GM18498 (cell line): ENCODE measurements at regions not wholly inside any gene's neighbourhood (a gene's known extent, or its start where the extent isn't known, plus 50 kb on each side); places are given as distances from the start of the nearest gene placed in this dataset.
"Not testable (repeated sequence)": the region's sequence is repeated elsewhere in the genome, so short reads cannot be mapped to it uniquely, and the experiment has no call there.

Experiments
- ATAC-seq: cut with Tn5 transposase; IDR thresholded peaks from one replicate; pipeline ENCODE4 v1.9.1; 2021; ENCODE audit warnings: mild to moderate bottlenecking, moderate library complexity; ENCODE audit not compliant: unreplicated experiment

DNA sequence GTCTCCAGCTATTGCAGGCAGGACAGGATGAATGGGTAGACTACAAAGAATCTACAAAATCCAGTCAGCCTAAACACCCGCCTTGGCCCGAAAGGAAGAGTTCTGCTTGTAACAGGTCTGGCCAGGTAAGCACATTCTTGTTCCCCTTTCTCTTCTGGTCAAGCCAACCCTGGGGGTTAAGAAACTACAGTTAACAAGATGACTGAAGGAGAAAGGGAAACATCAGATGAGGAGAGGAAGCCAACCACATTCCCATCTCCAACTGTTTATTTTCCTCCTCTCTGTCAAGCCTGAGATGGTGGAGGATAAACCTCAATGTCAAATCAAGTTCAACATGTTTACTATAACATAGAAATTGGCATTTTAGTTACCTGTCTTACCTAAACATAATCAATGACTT, 198.9 kb downstream of the IPMK start:
- ATAC-seq, result no peak

DNA sequence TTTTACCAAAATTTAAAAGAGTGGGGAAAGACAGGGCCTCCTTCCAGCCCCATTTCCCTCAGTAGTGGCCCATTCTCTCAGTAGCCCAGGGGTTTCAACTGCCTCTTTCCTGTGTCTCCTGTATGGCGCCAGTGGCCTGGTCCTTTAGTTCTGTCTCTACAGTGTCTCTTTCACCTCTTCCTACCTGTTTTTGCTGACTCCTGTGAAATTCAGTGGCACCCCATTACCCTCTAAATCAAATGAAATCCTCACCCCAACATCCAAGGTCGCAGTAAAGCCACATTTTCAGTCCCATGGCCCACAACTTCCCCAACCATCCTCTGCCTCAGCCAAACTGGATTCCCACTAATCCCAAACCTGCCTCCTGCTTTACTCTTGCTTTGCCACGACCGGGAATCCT, 200.7 kb downstream of the IPMK start:
- no peak for ATAC-seq

DNA sequence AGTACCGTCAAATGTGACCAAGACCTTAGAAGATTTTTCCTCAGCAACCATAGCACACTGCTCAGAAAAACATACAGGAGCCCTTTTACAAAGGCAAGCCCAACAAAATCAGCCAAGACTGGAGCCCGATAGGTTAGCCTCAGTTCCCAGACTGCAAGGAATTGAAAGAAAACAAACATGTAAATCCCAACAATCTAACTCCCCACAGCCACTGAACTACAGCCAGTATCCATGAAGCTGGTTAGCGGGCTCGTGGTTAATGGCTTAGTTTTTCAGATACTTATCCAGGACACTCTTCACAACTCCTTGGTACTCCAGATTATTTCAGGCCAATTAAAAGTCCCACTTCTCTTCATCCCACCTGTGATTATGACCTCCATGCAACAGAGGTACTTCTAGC, 201.6 kb downstream of the IPMK start:
- no peak for ATAC-seq

DNA sequence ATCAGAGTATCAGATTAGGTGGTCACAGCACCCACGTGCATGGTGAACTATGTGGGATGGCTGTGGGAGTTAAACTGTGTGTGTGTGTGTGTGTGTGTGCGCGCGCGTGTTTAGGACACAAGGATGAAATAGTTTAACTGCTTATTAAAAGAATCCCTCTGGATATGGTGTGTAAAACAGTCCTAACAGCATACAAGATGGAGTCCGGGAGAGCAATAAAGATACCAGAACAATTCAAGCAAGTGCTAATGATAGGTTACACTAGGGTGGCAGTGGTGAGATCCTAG, 202.2 kb downstream of the IPMK start:
- ATAC-seq, result no peak

DNA sequence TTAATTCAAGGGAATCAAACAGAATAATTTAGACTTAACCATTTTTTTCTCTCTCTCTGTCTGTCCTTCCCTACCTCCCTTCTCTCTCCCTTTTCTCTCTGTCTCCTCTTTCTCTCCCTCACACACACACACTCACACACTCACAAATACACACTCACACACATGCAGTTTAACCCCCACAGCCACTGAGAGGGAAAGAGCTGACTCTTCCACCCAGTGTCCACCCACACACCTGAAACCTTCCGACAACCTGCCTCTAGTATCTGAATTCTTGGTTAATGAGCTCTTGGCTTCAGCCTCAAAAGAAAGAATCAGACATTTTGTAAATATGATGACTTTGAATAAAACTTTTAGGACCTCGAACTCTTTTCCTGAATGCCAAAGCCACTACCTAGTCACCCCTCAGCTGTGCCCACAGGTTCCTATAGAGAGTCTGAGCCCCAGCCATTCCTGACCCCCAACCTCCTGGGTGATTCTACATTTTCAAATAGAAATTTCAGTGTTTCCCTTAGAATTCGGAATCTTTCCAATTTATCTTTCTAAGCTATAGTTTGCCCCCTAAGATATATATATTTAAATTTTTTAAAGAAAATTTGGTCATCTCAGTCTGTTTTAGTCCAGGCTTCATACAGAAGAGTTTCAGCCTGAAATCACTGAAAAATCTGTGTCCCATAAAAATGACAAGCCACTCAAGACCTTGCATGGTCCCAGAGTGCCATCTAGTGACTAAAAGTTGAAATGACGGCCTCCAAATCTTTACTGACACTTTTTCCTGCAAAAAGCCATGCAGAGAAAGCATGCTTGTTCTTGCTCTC, 202.8 kb downstream of the IPMK start:
- ATAC-seq, result no peak

DNA sequence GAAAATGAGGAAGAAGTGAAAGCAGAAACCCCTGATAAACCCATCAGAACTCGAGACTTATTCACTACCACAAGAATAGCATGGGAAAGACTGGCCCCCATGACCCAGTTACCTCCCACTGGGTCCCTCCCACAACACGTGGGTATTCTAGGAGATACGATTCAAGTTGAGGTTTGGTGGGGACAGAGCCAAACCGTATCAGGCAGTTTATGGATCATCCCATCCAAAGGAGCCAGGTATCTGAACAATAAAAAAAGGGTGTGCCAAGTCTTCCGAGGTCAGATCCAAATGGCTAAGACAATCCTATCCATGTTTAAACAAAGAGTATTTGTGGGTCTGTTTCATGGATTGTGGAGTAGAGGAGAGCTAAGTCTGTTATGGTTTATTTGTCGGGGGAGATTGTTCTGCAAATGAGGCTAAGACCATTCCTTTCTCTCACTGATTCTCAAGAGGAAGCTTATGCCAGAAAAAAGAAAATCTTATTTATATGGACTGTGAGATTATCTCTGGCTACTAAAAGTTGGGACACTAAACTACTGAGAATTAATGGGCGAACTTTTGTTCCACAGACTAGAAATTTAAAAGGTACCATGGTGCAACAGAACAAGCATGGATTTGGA, 203.7 kb downstream of the IPMK start:
- ATAC-seq, result no peak

DNA sequence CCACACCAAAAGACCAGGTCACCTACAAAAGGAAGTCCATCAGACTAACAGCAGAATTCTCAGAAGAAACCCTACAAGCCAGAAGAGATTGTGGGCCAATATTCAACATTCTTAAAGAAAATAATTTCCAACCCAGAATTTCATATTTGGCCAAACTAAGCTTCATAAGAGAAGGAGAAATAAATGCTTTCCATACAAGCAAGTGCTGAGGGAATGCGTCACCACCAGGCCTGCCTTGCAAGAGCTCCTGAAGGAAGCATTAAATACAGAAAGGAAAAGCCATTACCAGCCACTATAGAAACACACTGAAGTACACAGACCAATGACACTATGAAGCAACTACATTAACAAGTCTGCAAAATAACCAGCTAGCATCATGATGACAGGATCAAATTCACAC, 209.0 kb downstream of the IPMK start:
- ATAC-seq, result not testable (repeated sequence)

DNA sequence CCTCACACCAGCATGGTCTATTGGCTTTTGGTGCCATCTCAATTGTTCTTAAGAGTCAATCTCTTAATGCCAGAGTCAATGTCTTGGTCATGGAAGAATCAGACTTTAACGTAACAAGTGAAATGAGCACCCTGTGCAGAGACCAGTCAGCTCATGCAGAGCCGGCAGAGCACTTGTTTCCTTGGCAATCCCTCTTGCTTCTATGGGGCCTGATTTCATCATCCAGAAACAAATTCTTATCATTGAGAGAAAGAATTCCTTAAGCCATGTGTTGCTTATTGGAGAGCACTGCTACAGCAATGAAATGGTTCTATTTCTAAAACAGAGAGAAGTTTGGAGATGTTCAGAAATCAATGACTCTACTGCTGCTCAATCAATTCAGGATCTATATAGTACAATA, 212.8 kb downstream of the IPMK start:
- no peak for ATAC-seq

DNA sequence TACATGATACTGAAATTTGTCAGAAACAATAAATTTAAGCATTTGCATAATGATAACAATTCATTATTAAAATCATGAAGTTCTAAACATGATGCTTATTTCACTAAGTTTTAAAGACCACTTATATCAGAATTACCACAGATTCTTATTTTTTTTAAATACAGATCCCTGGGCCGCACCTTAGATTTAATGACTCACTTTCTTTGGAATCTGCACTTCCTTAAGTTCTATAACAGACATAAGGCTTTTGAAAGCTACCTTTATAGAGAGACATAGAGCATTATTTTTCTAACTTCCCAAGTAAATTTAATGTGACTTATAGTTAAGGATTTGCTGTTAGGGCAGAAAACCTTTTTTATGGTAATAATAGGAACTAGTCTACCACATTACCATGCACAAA, 214.9 kb downstream of the IPMK start:
- ATAC-seq, result no peak

DNA sequence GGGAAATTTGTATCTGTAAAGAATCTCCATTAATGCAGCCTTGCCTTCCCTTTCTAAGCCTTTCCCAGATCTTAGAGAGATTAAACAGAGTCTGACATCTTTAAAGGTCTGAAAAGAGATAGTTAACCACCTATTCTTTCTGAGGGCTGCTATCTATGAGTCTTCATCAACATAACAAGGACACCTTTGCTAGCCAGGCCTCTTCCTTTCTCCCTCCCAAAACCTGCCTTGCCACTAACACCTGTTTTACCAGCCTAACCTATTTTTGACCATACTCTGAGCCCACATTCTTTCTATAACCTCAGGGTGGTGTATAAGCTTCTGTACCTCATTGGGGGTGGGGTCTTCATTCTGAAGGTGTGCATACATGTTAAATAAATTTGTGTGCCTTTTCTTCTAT, 217.1 kb downstream of the IPMK start:
- ATAC-seq, result no peak

DNA sequence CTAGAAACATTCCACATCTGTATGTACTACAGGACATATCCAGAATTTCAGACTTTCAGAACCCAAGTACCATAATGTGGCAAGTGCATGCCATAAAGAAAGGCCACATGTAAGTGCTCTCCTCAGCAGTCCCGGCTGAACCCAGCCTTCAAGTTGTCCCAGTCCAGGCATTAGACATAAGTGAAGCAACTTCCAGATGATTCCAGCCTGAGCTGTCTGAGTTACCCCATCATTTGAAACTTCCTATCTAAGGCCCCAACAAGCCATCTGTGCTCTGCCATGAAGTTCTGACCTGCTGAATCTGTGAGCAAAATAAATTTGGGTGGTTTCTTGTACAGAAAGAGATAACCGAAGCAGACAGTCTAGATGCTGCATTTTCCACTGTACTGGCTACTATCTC, 218.8 kb downstream of the IPMK start:
- ATAC-seq, result no peak

DNA sequence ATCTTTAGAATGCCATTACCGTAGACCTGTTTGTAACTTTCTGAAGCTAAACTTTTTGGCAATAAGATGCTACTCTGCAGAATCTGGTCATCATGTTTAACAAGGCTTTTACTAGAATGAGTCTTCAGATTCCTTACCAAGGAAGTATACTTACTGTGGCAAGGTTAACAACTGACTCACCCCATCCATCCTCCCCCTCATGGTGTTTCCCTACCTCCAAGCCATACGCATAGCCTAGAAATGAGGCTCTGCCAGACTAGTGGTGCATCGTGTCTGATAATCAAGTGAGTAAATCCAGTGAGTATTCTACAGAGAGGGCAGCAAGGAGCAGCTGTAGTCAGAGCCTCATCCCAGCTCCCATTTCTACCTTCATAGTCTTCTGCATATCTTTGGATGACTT, 223.6 kb downstream of the IPMK start:
- no peak for ATAC-seq

DNA sequence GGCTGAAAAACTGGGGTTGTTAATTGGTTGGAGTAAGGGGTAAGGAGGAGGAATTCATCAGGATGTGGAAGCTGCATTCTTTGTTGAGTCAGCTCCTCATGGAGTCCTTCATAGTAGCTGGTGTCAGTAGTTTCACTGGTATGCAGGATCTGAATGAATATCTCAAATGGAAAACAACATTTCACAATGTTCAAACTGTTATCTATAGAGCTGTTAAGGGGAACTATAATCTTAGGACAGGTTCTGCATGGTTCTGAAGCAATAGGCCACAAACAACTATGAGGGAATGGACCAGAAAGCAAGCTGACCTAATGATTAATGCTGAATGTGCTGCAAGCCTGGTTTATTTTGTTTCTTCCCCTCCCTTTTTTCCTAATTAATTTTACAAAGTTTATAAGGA, 225.8 kb downstream of the IPMK start:
- ATAC-seq, result no peak

DNA sequence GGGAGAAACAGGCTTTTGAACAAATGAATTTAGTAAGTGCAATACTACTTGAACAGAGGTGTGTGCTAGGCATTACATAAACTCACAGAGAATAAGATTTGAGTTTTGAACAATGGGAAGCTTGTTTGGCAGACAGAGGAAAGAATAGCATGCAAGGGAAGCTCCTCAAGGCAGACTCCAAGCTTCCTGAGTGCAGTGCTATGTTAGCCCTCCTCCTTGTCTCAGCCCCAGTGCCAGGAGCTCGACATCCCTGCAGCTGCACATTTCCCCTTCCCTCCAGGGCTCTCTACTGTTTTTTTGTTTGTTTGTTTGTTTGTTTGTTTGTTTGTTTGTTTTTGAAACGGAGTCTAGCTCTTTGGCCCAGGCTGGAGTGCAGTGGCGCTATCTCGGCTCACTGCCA, 237.5 kb downstream of the IPMK start:
- ATAC-seq, result no peak

DNA sequence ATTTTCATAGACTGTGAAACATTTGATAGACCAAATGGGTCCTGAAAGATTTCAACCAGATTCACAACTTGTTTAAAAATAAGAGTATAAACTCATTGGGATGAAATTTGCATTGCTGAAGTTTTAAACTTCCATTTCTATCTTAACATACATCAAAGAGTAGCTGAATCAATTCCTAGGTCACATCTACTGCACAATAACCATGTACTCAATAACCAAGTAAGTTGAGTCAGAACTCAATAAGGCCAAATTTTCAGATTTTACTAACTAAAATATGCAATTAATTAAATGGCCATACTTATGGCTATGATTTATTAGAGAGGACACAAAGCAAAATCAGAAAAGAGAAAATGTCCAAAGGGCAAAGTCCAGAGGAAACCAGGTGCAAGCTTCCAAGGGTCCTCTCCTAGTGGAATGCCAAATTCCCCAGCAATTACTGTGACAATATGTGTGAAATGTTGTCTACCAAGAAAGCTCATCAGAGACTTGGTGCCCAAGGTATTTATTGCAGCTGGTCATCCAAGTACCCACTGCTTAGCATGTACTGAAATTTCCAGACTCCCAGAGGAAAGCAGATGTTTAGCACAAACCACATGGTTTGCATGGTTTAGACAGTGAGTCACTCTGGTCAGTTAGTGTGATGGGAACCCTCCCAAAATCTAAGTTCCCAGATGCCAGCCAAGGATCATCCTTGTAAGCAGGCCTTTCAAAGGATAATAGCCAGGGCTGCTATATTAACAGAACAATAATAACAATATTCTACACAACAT, 238.9 kb downstream of the IPMK start:
- ATAC-seq, result no peak

DNA sequence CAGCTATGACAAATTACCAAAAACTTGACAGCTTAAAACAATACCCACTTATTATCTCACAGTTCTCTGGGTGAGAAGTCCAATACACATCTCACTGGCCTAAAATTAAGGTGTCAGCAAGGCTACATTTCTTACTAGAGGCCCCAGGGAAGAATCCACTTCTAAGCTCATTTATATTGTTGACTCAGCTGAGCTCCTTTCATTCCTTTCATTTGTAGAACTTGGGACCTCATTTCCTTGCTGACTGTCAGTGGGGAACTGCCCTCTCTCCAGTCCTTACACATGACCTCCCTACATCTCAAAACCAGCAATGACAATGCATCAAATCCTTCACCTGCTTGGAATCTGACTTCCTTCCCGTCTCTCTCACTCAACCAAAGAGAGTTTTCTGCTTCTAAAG, 240.3 kb downstream of the IPMK start:
- no peak for ATAC-seq

DNA sequence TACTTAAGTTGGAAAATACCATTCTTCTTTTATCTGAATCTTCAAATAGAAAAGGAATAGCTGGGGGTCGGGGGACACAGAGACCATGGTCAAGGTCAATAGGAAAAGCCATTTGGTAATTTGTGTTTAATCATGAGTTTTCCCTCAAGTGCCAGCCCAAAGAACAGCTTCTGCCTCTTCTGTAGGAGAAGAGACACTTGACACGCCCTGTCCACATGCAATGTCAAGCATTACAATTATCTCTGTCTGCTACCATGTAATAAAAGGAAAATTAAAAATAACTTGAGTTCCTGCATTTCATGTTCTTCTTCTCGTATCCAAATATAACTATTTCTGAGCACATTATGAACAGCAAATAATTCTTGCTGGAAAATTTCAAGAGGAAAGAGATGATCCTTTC, 241.7 kb downstream of the IPMK start:
- ATAC-seq, result no peak

DNA sequence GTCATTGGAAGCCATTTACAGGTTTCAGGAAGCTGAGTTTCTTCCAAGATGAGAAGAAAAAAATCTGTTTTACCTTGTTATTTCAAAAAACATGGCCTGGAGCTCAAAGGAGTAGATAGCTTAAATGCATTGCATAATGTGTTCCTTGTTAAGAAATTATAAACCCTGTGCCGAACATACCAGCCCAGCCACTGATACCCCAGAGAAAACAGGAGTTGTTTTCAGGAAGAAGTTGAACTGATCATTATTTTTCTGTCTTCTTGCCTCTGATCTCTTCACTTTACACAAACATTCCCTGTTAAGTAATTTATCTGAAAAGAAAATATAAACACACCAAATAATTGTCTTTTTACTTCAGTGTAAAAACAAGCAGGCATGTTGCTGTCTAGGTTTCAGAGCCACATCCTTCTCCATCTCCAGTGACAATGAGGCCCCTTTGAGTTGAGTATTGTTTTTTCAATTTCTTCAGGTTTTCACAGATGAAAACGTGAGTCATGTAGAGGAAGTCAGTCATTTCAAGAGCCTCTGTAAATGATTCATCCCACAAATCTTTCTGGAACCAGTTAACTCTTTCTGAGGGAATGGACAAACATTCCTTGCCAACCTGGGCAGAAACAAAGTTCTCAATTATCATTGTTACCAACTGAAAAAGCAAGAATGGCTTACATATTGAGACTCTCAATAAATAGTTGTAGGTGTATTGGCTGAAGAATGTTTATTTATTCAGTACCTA, 244.2 kb downstream of the IPMK start:
- ATAC-seq, result no peak

DNA sequence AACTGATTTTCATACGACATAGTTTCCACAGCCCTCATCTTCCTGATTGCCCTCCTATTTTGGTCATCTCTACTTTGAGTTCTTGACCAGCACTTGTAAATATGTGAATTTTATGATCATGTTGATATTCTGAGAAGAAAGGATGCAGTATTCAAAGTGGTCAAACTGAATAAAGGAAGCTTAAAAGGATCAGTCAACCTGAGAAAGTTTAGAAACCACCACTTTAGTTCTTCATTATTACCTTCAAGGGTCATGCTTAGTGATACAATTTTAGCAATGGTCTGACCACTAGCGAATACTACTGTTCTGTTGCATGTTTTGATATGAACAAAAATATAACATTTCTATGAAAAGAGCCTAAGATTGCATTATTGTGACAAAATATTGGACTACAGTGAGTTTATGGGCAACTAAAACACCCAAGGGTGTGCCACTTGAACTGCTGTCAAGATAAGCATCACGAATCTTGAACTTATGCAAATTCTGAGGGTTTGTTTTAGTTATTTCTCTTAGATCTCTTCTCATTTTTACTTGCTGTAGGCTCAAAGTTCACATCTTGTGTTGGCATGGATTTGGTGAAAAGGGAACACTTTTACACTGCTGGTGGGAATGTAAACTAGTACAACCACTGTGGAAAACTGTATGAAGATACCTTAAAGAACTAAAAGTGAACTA, 247.7 kb downstream of the IPMK start:
- no peak for ATAC-seq

DNA sequence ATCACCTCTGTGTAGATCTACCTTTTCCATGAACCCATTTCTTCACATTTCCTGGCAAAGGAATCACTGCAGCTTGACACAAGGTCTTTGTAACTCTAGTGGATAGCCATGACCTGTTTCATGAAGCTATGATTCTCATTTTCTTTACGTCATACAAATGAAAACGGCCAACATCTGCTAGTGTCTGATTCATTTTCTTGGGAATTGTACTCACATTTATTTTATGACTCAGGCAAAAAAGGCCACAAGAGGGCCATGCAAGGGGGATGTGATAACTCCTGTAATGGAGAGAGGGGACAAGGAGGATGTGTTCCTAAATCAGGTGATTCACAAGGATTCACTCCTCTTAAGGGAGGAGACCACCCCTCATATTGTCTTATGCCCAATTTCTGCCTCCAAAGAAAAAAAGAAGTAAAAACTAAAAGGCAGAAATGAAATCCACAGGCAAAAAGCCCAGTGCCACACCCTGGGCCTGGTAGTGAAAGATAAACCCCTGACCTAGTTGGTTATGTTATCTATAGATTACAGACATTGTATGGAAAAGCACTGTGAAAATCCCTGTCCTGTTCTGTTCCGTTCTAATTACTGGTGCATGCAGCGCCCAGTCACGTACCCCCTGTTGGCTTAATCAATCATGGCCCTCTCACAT, 249.9 kb downstream of the IPMK start:
- no peak for ATAC-seq

DNA sequence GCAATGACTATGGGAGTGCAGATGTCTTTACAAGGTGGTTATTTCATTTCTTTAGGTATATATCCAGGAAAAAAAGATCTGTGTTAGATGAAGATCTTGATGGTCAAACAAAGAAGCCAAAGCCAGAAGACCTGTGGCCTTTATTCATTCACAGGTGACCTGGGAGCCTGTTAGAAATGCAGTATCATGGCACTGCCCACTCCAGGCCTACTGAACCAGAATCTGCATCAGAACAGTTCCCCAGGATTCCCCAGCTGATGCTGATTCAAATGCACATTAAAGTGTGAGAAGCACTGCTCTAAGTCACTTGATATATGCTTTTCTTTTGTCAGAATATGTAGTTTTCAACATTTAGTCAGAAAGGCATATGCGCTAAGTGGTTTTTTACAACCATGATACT, 251.1 kb downstream of the IPMK start:
- no peak for ATAC-seq
